ENCODE measurements at regions not wholly inside any gene's neighbourhood (a gene's known extent, or its start where the extent isn't known, plus 50 kb on each side); places are given as distances from the start of the nearest gene placed in this dataset.

DNA sequence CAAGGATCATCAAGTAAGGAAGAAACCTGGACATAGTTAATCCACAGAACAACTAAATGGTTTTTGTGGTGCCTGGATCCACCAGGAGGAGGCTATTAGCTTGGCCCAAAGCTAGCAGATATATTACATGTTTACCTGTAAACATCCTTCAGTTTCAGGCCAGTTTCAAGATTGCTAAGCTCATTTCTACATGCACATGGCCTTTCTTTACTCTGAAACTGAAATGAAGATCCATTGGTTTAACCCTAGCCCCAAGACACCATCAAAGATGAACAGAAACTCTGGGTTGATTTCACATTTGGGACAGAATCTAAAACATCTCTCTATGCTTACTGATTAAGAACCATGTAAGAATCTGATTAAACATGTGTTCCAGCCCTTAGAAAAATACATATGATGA lies 611.8 kb downstream of the TLE1 start:
- Histone ChIP-seq H3K9me3 (no peaks in the 10 kb centered on the region), H3K4me1 (no peaks in the 10 kb centered on the region), H3K36me3 (no peaks in the 10 kb centered on the region), H3K4me3 (no peak overlapping the region), H3K27ac (no peak overlapping the region), H3K27me3 (no peaks in the 10 kb centered on the region)
- DNase-seq (no peak), ATAC-seq (ENCODE audit: low FRiP score in 2 of 2) (no peak)
- TF ChIP-seq, protein P1, sequence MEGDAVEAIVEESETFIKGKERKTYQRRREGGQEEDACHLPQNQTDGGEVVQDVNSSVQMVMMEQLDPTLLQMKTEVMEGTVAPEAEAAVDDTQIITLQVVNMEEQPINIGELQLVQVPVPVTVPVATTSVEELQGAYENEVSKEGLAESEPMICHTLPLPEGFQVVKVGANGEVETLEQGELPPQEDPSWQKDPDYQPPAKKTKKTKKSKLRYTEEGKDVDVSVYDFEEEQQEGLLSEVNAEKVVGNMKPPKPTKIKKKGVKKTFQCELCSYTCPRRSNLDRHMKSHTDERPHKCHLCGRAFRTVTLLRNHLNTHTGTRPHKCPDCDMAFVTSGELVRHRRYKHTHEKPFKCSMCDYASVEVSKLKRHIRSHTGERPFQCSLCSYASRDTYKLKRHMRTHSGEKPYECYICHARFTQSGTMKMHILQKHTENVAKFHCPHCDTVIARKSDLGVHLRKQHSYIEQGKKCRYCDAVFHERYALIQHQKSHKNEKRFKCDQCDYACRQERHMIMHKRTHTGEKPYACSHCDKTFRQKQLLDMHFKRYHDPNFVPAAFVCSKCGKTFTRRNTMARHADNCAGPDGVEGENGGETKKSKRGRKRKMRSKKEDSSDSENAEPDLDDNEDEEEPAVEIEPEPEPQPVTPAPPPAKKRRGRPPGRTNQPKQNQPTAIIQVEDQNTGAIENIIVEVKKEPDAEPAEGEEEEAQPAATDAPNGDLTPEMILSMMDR (IDR thresholded peaks at IDR 0.05), result no peak
- TF ChIP-seq POLR2A (IDR thresholded peaks at IDR 0.05), result no peak
- no peak for TF ChIP-seq EP300 (IDR thresholded peaks at IDR 0.05)
- TF ChIP-seq POLR2AphosphoS5 (IDR thresholded peaks at IDR 0.05), result no peak

DNA sequence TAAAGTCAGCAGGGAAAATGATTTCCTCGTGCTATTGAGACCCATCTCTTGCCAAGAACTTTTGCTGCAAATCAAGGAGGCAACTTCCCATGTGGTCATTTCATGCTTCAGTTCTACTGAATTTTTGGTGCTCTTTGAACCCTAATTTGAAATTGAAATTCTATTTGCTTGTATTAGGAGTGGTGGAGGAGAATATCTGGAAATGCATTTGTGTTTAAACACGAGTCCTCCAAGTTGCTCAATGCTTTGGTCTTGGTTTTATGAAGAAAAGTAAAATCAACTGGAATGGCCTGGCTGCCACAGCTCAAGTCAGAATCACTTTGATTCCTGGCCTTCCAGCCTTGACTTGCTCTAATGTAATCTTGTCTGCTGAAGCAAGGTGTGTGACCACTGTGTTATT lies 613.2 kb downstream of the TLE1 start:
- no peaks in the 10 kb centered on the region for H3K27me3 ChIP-seq
- no peak overlapping the region for H3K4me3 ChIP-seq
- no peak overlapping the region for H3K27ac ChIP-seq
- no peak for DNase-seq
- ATAC-seq (ENCODE audit: low FRiP score in 2 of 2), result no peak
- TF ChIP-seq POLR2AphosphoS5 (IDR thresholded peaks at IDR 0.05) (no peak), POLR2A (IDR thresholded peaks at IDR 0.05) (no peak), EP300 (IDR thresholded peaks at IDR 0.05) (no peak)
- TF ChIP-seq, protein P1 (IDR thresholded peaks at IDR 0.05), result no peak
- H3K36me3 ChIP-seq, result no peaks in the 10 kb centered on the region
- WGBS, 2 donors, result 59 to 66% methylated on average over 2 of the region's 2 CpGs
- H3K9me3 ChIP-seq, result no peaks in the 10 kb centered on the region
- H3K4me1 ChIP-seq, result no peaks in the 10 kb centered on the region

DNA sequence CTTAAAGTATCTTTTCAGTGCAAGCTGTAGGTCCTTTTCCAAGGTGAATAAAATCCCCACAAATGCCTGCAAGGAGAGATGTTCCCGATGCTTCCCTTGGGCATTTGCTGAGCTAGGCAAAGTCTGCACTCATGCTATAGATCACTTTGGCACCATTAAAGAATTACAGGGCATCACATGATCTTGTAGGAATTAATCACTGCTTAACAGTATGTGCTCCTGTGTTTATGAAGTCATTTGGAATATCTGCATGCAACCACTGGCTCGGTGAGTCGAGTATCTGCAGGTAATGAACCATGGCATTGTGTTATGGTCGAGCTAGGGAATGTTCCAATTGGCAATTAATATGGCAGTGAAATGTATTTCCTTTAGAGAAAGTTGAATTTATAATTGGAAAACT lies 615.1 kb downstream of the TLE1 start:
- ATAC-seq (ENCODE audit: low FRiP score in 2 of 2) (no peak), DNase-seq (no peak)
- WGBS, 2 donors, result 84 to 89% methylated on average over 4 of the region's 4 CpGs
- Histone ChIP-seq H3K27ac (no peak overlapping the region), H3K4me1 (no peaks in the 10 kb centered on the region), H3K27me3 (no peaks in the 10 kb centered on the region), H3K4me3 (no peak overlapping the region), H3K36me3 (no peaks in the 10 kb centered on the region), H3K9me3 (no peaks in the 10 kb centered on the region)
- TF ChIP-seq EP300 (IDR thresholded peaks at IDR 0.05) (no peak), POLR2AphosphoS5 (IDR thresholded peaks at IDR 0.05) (no peak), POLR2A (IDR thresholded peaks at IDR 0.05) (no peak)
- TF ChIP-seq, protein P1 (IDR thresholded peaks at IDR 0.05), result no peak

DNA sequence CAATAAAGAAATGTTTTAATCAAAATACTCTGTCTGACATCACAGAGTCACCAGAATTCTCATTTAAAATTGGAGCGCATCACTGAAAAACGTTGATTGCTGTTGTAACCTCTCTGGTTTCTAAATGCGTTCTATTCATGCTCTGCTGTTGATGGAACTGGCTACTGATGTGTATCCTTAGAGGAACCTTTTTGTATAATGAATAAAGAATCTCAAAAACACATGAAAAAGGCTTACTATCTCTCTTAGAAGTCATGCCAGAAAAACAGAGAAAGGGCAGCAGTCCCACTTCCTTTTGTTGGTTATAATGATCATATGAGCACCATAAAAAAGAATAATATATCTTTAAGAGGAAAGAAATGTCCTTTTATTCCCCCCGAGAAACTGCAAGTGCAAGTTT lies 615.5 kb downstream of the TLE1 start:
- H3K4me3 ChIP-seq, result no peak overlapping the region
- no peaks in the 10 kb centered on the region for H3K4me1 ChIP-seq
- no peaks in the 10 kb centered on the region for H3K27me3 ChIP-seq
- TF ChIP-seq, protein P1 (IDR thresholded peaks at IDR 0.05), result no peak
- H3K9me3 ChIP-seq, result no peaks in the 10 kb centered on the region
- no peaks in the 10 kb centered on the region for H3K36me3 ChIP-seq
- no peak for DNase-seq
- no peak overlapping the region for H3K27ac ChIP-seq
- 83 to 85% methylated on average over 4 of the region's 4 CpGs for WGBS, 2 donors
- no peak for ATAC-seq (ENCODE audit: low FRiP score in 2 of 2)

DNA sequence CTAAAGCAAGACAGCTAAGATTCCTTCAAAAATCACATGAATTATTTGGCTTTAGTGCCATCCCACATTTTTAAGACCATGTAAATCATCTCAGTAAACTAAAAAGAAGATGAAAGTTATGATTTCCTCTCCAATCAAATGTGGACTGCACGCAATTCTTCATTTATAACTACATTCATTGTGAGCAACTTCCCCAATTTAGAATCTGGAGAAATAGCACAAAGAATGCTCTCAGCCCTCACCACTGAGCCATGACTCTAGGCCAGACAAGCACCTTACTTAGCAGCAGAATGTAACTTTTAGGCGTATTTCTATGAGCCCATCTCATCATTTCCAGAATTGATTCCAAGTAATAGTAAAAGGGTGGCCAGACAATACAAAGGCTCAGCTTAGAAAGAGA lies 616.6 kb downstream of the TLE1 start:
- TF ChIP-seq POLR2AphosphoS5 (IDR thresholded peaks at IDR 0.05), result no peak
- no peaks in the 10 kb centered on the region for H3K4me1 ChIP-seq
- WGBS, 2 donors, result 86 to 93% methylated on average over 2 of the region's 2 CpGs
- no peak overlapping the region for H3K4me3 ChIP-seq
- no peaks in the 10 kb centered on the region for H3K27me3 ChIP-seq
- no peaks in the 10 kb centered on the region for H3K36me3 ChIP-seq
- H3K9me3 ChIP-seq, result no peaks in the 10 kb centered on the region
- H3K27ac ChIP-seq, result no peak overlapping the region
- ATAC-seq (ENCODE audit: low FRiP score in 2 of 2), result no peak
- no peak for DNase-seq

Data from upper lobe of left lung (tissue), 6 donors.